ENCODE measurements at regions not wholly inside any gene's neighbourhood (a gene's known extent, or its start where the extent isn't known, plus 50 kb on each side); places are given as distances from the start of the nearest gene placed in this dataset.
"Not testable (repeated sequence)": the region's sequence is repeated elsewhere in the genome, so short reads cannot be mapped to it uniquely, and the experiment has no call there.

DNA sequence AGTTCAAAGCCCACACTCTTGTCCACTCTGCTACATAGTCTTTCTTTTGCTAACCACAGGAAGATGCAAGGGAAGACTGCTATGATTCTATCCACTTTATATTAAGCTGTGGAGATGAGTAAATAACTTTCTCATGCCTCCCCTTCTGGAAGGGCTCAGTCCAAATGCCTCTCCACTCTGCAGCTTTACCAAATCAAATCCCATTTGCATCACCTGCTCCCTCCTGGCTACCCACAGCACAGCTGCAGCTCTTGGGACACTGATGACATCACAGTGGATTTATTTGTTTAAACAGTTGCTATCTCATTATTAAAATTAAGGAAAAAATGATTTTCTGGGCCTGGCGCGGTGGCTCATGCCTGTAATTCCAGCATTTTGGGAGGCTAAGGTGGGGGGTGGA, 1544.9 kb upstream of the WWC1 start:
- DNase-seq, result no peak

DNA sequence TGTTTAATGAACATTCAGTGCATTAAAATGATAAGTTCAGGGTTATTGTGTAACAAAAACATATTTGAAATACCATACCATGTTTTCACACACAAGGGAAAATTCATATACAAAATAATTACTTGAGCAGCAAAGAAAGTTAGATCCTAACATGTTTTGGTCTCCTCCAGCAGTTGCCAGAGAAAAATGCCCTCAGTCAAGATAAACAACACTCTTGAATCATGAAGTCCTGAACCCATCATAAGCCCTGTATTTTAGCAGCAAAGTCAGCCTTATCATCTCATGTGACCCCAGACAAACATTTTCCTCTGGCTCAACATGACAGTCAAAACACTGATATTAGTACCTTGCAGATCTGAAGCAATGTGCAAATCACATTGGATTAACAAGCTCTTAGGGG, 1541.1 kb upstream of the WWC1 start:
- DNase-seq, result no peak

DNA sequence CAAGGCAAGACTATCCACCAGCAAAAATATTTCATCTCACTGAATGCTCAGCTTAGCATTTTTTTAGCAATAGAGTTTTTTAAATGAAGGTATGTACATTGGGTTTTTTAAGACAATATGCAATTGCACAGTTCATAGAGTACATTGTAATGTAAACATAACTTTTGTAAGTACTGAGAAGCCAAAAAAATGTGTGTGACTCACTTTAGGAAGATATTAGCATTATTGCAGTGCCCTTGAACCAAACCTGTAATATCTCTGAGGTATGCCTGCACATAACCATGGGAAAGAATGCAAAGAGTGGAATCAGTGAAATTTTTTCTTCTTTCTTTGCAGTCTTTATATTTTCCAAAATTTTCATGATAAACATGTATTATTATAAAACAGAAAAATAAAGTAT, 1533.3 kb upstream of the WWC1 start:
- DNase-seq, result no peak

DNA sequence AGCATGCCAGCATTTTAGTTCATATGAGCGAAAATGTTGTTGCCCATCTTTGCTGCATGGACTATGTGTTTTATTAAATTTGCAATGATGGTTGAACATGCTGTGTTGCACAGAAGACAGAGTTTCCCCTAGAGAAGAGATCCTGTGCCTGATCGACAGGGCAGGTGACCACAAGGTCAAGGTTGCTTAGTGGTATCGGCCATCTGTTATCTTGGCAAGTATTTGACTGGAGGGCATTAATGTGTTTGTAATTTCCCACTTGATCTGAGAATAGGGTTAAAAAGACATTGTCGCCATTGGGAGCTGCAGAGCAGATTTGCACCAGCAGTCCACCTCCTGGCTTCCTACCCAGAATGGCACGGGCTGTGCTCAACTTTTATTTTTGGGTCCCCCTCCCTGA, 1523.6 kb upstream of the WWC1 start:
- DNase-seq, result no peak

DNA sequence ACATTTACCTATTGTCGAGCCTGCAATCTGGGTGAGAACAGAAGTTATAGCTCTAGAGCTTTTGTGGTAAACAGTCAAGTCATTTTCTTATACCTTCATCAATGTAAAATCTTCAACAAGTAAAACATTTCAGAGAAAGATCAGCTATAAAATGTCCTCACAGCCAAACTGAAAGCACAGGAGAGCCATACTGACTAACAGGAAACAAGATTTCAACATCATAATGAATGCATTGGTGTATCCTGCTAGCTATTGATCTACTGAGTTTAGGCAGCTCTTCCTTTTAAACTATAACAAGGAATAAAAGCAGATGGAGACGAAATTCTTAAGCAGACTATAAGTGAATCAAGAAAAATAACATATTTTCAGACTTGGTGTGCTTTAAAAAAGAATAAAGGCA, 1522.9 kb upstream of the WWC1 start:
- no peak for DNase-seq

DNA sequence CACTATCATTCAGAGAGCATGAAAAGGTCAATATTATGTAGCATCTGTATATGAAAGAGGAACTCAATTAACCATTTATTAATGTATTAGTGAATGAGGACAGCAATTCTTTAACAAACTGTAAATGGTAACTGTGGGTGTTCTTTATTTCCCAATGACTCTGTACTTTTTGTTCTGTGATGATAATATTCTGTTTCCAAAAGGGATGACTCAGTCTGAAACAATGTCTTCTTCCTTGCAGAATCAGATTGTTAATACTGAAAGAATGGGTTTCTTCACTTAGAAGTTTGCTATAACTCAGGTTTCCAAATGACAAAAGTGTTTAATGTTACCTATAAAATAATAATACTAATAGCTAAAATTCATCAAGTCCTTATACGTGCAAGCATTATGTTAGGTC, 1518.7 kb upstream of the WWC1 start:
- DNase-seq, result no peak

DNA sequence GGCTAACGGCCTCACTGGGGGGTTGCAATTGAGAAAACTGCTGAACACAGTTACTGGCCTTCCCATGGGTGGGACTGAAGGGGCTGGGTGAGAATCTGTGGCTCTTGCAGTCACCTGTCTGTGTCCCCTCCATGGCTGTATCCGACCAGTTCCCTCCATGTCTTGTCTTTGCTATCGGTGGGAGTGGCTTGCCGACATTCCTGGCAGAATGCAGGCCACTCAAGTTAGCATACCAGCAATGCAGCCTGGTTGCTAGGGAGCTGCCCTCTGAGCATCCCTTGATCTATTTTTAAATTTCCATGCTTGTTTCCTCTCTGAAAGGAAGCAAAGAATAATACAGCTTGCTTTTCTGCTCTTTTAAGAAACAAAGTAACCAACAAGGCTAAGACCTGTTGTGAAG, 1509.7 kb upstream of the WWC1 start:
- no peak for DNase-seq

DNA sequence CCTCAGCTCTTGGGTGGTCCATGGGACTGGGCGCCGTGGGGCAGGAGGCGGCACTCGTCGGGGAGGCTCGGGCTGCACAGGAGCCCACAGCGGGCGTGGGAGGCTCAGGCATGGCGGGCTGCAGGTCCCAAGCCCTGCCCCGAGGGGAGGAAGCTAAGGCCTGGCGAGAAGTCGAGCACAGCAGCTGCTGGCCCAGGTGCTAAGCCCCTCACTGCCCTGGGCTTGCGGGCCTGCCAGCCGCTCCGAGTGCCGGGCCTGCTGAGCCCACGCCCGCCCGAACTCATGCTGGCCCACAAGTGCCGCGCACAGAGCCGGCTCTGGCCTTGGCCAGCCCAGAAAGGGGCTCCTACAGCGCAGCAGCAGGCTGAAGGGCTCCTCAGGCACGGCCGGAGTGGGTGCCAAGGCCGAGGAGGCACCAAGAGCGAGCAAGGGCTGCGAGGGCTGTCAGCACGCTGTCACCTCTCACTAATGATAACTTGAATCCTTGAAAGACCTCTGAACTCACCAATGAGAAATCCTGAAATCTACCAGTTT, 1506.8 kb upstream of the WWC1 start:
- DNase-seq, result no peak

DNA sequence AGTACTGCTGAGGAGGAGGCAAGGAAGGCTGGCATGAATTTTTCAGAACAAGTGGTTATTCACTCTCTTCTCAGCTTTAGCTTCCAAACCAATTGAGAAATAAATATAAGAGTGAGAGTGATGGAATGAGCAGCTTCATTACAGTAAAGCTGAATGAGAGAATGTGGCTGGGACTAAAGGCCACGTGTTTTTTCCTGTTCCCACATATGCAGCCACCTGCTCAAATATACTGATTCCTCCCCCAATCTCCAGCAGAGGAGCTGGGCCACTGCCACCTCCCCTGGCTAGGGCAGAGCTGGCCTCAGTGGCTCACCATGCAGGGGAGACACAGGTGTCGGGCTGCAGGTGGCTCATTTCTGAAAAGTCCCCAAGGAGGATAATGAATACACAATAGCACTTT, 1505.3 kb upstream of the WWC1 start:
- DNase-seq, result no peak

DNA sequence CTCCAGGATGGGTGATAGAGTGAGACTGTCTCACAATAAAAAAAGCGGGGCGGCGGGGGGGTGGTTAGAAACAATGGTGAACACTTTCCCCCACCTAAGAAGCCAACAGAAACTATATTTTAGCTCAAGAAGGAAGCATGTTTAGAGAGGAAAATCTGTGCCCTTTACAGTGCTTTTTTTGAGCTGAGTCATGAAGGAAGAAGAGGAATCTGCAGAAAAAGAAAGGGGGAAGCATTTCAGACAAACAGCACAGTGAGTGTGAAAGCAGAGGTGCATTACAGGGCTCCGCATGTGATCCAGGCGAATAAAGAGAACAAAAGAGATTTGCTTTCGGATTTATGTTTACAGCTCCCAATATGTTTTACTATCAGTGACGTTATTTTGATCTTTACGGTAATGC, 1504.6 kb upstream of the WWC1 start:
- DNase-seq, result no peak

DNA sequence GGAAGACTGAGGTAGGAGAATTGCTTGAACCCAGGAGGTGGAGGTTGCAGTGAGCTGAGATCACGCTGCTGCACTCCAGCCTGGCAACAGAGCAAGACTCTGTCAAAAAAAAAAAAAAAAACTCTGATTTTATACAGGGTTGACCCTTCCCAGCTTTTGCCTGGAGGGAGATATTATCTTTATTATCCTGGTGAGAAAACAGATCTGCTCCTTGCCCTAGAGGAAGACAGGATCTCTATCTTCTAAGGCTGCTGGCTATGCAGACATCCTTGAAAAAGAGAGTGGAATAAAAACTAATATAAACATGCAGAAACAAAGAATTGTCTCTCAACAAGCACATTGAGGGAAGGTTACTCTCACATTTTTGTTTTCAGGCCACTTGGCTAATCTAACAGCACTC, 1503.4 kb upstream of the WWC1 start:
- DNase-seq, result no peak

DNA sequence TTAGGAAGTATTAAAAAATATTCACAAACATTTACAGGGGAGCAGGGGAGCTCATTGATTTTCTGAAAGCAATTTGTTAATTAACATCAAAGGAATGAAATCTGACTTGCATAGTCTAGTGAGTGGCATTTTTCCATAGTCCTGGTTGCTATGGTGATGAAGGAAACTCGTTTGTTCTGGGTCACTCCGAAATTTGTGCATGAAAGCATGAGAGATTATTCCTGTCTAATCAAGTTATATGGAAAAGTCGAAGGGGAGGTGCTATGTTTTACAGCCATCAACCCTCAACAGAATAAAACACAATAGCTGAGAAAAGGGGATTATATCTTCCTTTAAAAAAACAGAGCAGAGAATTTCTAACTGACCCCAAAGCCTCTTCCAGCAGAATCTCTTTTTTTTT, 1495.7 kb upstream of the WWC1 start:
- no peak for DNase-seq

DNA sequence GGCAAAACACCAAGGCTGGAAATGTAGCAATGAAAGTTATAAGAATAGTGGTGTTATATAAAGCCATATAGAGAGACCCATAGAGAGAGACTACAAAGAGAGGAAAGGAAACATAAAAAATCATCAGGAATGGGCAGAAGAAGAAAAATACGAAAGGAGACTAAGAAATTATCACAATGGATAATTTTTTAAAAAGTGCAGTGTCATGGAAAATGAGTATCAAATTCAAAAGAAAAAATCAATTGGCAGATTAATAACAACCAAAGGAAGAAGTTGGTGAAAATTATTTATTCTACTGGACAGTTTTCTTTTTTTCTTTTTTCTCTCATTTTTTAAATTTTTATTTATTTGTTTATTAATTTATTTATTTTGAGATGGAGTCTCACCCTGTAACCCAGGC, 1488.4 kb upstream of the WWC1 start:
- DNase-seq, result no peak

DNA sequence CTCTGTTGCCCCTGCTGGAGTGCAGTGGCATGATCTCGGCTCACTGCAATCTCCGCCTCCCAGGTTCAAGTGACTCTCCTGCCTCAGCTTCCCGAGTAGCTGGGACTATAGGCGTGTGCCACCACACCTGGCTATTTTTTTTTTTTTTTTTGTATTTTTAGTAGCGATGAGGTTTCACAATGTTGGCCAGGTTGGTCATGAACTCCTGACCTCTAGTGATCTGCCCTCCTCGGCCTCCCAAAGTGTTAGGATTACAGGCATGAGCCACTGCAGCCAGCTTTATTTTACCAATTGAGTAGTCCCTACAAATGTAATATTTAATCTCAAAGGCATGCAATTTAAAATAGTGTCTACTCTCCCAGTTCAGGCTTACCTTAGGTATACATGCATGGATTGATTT, 1487.2 kb upstream of the WWC1 start:
- not testable (repeated sequence) for DNase-seq

DNA sequence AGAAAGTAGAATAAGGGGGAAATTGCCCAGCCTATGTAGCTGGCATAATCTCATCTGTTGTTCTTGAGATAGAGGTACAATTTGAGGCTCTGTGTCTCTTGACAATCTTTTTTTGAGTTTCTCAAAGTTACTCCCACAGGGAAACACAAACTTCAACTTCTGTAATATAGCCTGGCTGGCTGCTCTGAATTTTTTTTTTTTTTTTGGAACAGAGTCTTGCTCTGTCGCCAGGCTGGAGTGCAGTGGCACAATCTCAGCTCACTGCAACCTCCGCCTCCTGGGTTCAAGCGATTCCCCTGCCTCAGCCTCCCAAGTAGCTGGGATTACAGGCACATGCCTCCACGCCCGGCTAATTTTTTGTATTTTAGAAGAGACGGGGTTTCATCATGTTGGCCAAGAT, 1486.8 kb upstream of the WWC1 start:
- DNase-seq, result not testable (repeated sequence)

DNA sequence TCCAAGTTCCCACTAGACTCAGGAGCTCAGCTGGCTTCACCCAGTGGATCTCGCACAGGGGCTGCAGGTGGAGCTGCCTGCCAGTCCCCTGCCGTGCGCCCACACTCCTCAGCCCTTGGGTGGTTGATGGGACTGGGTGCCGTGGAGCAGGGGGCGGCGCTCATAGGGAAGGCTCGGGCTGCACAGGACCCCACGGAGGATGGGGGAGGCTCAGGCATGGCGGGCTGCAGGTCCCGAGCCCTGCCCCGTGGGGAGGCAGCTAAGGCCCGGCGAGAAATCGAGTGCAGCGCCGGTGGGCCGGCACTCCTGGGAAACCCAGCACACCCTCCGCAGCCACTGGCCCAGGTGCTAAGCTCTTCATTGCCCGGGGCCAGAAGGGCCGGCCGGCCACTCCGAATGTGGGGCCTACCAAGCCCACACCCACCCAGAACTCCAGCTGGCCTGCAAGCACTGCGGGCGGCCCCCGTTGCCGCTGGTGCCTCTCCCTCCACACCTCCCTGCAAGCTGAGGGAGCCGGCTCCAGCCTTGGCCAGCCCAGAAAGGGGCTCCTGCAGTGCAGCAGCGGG, 1481.3 kb upstream of the WWC1 start:
- not testable (repeated sequence) for DNase-seq

DNA sequence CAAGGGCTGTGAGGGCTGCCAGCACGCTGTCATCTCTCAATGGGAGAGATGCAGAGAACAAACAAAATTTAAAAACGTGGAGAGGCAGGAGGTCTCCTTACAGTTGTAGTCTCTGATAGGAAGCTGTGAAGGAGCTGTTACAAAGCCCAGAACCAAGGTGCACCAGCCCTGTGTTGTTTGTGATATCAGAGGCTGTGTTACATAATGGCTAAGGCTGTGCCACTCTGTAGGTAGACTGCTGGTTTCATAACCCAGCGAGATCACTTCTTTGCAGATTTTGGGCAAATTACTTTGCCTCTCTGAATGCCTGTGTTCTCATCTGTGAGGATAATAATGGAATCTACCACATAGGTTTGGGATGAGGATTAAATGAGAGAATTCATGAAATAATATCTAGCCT, 1480.7 kb upstream of the WWC1 start:
- no peak for DNase-seq

DNA sequence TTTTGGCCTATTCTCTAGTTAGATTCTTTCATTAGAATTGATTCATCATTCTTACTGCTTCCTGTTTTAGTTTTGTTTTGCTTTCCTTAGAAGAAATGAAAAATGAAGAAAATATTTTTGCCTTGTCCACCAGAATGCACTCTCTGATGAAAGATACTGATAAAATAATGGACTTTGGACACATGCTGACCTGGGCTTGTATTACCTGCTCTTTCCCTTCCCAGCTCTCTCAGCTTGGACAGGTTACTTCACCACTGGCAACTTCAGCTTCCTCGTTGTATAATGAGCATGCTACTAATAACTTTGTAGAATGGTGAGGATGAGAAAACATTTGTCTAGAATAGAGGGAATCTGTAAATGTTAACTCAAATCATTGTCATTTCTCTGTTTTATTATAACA, 1468.1 kb upstream of the WWC1 start:
- no peak for DNase-seq

DNA sequence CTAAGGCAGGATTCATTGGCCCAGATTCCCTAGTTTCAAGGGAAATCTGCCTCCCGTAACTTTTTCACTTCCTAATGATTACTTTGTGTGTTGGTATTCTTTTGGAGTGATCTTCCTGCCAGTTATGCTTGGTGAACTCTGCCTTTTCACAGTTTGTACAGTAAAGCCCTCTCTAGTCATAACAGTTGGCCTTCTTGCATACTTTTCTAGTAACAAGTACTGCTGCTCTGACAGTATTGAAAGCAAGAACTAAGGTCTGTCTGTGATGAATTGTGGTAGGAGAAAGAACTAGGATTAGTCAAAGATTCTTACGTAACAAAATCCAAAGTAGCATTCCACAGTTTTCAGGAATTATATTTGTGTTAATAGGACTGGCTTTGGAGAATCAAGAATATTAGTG, 1457.2 kb upstream of the WWC1 start:
- no peak for DNase-seq

DNA sequence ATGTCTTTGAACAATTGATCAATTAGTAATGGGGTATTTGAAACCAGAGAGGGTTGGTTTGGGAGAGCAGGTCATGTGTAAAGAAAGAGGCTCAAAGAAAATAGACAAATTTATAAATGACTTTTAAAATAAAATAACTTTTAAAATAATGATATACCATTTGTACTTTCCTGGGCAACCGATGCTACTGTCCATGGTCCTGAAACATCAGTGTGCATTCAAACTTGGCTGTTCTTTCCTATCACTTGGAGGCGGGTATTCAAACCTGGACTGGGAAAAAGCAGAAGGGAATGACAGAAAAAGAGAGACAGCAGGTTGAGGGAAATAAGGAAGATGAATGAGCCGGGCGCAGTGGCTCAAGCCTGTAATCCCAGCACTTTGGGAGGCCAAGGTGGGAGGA, 1446.4 kb upstream of the WWC1 start:
- DNase-seq, result no peak

DNA sequence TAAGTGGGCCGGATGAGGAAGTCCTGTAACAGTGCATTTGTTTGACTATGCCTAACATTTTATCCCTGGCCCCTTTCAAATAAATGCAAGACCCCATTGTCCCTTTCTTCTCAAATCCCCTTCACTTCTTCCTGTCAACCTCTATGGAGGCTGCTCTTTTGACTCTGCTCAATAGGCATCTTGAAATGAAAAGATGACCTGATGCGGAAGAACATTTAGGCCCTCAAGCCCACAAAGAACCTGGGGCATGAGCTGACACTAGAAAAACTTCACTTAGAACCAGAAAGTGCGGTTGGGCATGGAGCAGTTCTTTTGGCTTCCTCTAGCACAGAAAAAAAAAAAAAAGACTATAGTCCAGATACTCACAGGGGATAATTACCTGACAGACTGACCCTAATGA, 1434.7 kb upstream of the WWC1 start:
- DNase-seq, result no peak

DNA sequence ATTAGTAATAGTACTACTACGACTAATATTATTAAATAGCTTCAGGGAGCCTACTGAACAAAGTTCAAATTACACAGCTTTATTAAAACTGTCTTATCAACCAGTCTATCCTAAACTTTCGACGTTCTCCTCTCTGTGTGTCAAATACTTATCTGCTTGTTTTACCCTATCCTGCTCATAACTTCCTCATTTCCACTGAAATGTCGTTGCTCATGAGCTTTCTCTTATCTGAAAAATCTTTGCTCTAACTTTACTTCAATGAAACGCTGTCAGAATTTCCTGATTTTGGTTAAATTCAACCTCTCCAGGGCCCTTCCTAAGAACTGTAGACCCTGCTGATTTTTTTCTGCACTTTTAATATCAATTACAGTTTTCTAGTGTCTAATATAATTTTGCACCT, 1431.0 kb upstream of the WWC1 start:
- no peak for DNase-seq

DNA sequence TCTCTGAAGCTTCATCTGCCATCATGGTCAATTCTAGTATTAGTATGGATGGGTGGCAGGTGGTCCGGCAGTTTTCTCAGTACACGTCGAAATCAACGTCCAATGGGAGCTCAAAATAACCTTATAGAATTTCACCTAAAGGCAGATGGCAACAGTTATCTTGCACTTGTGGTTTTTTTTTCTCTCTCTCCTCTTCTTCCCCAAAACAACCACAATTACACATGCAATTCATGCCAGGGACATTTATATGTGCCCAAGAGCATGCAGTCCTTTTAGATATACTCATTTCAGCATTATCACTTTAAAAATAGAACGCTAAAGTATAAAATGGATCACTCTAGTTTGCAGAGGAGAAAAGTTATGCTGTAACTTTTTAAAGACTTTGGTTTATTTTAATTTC, 1428.9 kb upstream of the WWC1 start:
- no peak for DNase-seq

DNA sequence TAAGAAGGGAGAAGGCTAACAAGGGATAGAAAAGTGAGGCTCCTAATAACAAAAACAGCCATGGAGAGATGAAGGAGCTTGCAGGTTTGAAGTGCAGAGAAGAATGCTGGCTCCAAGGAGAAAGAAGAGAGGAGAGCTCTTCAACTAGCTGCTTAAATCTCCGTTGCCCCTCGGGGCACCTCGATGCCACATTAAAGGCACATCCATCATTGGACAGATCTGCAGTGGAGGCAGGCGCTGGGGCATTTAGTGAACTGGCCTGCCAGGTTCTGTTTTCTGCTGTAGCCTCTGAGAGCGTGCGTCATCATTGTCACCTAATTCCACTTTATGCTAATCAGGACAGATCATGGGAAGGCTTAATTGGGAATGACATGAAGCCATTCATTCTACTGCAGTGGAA, 1426.2 kb upstream of the WWC1 start:
- no peak for DNase-seq

DNA sequence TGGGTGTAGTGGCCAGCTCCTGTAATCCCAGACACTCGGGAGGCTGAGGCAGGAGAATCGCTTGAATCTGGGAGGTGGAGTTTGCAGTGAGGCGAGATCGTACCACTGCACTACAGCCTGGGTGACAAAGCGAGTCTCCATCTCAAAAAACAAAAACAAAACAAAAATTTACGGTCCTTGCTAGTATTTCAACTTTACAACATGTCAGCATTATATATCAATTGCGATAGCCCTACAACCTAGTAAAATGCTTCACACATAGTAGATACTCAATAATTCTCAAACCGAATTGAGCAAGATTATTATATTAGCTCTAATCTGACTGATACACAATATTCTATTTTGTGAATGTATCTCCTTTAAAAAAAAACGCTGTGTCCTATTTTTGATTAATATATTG, 1411.0 kb upstream of the WWC1 start:
- no peak for DNase-seq

DNA sequence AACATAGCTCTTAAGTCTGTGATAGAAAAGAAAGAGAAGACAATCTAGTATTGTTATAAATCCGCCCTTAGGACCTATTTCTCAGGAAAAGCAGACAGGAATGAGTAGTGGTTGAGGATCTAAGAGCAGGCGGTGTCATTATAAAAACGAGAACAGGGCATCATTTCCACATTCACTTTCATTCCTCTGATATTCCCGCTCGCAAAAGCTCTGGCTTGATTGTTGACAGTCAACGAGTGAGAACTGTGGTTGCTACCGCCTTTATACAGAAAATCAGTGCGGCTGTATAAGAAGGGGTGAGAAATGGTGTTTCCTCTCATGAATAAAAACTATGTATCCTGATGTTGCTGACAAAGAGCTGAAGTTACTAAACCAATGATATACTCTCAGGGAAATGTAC, 1409.6 kb upstream of the WWC1 start:
- no peak for DNase-seq
